ENCODE measurements at regions not wholly inside any gene's neighbourhood (a gene's known extent, or its start where the extent isn't known, plus 50 kb on each side); places are given as distances from the start of the nearest gene placed in this dataset.

DNA sequence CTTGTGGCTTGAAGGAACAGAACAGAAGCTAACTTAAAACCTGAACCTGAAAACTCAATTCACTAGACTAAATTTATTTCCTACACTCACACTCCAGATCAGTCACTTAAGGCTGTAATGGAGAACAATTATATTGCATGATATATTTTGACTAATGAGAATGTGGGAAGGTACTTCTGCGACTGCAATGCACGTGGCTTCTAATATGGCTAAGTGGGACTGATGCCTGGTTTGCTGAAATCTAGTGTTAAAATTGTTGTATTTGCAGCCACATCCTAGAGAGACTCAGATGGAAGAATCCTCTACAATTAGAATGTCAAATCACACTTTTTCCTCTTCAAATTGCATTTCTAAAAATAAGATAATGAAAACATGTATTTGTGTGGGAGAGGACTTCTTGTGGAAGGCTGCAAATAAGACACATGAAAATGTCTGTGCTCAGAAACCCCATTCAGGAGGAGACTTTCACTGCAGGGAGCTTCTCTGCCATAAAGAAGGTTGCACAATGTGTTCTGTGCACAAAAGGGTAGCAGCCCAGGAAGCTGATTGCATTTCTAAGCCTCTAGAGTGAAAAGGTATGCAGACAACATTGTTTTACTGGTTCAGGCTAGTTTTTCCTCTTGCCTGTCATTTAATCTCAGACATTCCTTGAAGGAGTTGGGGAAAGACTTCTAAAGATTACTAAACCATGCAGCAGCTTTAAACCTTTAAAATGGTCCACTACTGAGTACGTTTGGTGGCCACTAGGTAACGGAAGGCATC lies 224.3 kb downstream of the NEDD1 start:
- TF ChIP-seq CTCF (IDR thresholded peaks at IDR 0.05; ENCODE audit: low read depth, low read length): no peak
- H3K4me3 ChIP-seq (ENCODE audit: low read depth, low read length): no peak overlapping the region

DNA sequence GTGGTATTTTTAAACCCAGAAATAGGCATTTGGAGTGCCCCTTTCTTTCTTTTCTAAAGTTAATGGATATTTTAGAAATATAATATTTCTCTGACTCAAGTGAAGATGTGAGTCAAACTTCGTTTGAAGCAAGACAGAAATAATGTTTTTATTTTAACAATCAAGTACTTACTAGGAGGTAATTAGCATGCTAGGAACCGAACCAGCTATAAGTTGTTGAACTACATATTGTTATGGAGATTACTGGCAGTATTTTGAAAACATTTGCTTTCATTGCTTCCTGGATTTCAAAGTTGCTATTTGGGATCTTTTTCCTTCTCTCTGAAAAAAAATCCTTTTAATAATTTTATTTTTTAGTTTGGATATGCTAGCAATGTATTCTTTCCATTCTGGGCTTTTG lies 225.2 kb downstream of the NEDD1 start:
- TF ChIP-seq CTCF (IDR thresholded peaks at IDR 0.05; ENCODE audit: low read depth, low read length): no peak
- H3K4me3 ChIP-seq (ENCODE audit: low read depth, low read length): no peak overlapping the region

- TF ChIP-seq CTCF (IDR thresholded peaks at IDR 0.05; ENCODE audit: low read depth, low read length): no peak
- no peak overlapping the region for H3K4me3 ChIP-seq (ENCODE audit: low read depth, low read length)
Observed at GRCh38 chr12:97134495-97134894, 227.4 kb downstream of the NEDD1 start.

DNA sequence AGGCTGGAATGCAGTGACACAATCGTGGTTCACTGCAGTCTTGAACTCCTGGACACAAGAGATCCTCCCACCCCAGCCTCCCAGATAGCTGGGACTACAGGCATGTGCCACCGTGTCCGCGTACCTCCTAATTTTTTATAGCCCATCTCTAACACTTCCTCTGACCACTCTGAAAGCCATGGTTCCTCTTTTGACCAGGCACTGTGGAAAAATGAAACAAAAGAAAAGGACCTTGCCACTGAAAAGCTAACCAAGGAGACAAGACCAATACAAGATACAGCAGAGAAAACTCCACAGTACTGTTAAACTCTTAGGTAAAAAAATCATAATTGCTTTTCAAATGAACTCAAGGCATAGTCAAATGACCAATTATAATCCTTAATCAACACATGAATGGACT lies 233.3 kb downstream of the NEDD1 start:
- TF ChIP-seq CTCF (IDR thresholded peaks at IDR 0.05; ENCODE audit: low read depth, low read length): no peak
- H3K4me3 ChIP-seq (ENCODE audit: low read depth, low read length): no peak overlapping the region

DNA sequence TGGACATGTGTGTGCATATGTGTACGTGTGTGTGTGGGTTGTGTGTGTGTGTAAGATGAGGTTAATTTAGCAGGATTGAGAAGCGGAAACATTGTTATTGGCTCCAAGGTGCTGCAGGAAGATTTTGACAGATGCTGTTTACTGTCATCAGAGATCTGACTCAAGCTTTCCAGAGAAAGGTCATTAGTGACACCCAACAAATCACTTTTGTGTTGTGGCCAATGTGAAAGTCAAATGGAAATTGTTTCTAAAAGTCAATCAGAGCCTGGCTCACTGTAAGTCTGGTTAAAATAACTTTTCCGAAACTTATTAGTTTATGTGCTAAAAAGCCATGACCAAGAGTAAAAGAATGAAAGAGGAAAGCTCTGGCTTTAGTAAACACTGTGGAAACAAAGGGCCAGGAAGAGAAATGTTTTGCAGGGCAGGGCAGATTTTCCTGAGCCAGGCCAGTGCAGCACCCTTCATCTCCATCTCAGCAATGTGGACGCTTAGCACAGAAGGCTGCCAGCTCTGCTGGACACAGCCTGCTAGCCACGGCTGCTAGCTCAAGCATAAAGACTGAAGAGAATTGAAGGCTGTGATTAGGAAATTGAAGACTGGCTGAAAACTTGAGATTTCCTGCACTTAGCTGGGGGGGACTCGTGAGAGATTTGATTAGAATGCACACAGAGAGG lies 235.8 kb downstream of the NEDD1 start:
- no peak overlapping the region for H3K4me3 ChIP-seq (ENCODE audit: low read depth, low read length)
- no peak for TF ChIP-seq CTCF (IDR thresholded peaks at IDR 0.05; ENCODE audit: low read depth, low read length)

GRCh38 chr12:97148941-97149559 lies 242.0 kb downstream of the NEDD1 start:
- TF ChIP-seq CTCF (IDR thresholded peaks at IDR 0.05; ENCODE audit: low read depth, low read length): no peak
- H3K4me3 ChIP-seq (ENCODE audit: low read depth, low read length): no peak overlapping the region

DNA sequence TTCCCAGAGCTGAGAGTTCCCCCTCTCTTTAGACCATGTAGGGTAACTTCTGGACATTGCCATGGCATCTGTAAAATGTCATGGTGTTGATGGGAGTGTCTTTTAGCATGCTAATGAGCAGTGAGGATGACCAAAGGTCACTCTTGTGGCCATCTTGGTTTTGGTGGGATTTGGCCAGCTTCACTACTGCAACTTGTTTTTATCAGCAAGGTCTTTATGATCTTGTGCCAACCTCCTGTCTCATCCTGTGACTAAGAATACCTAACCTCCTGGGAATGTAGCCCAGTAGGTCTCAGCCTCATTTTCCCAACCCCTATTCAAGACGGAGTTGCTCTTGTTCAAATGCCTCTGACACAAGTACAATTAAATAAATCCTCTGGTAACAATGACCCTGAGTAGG lies 244.4 kb downstream of the NEDD1 start:
- TF ChIP-seq CTCF (IDR thresholded peaks at IDR 0.05; ENCODE audit: low read depth, low read length): no peak

More for the DNA sequence above, 244.4 kb downstream of the NEDD1 start:
- no peak overlapping the region for H3K4me3 ChIP-seq (ENCODE audit: low read depth, low read length)
